K562 (cell line): ENCODE measurements at regions not wholly inside any gene's neighbourhood (a gene's known extent, or its start where the extent isn't known, plus 50 kb on each side); places are given as distances from the start of the nearest gene placed in this dataset.

Experiments used
- ATAC-seq: fragments of 200-7000 bp; cut with Tn5 transposase; 3 replicates; pipeline ENCODE4 v1.9.1; 2020; ENCODE audit warnings: moderate library complexity
- BruUV-seq: library from RNA; stranded (reverse); fragments of 400-500 nt; replicated peaks from 2 replicates; lab custom pipeline; 2021; lab: Mats Ljungman, UMichigan
- CTCF ChIA-PET: fragments of 300-600 bp; formaldehyde crosslinking; extraction: SDS; loops from one replicate; lab custom pipeline; 2021; ENCODE audit warnings: low intra/inter-chr PET ratio; lab: Yijun Ruan, JAX
- POLR2A ChIA-PET: fragments of 300-600, 350-650 bp; sonication (Branson Sonifier 250); formaldehyde crosslinking; extraction: SDS; loops from one replicate; lab custom pipeline; 2021; ENCODE audit warnings: antibody characterized with exemption, inconsistent platforms; lab: Yijun Ruan, JAX
- DNase-seq, 4 experiments: peaks; one replicate each; pipeline versions ENCODE4 v3.0.0 to v3.0.0-alpha.2; 2011 to 2018; ENCODE audit warnings: low spot score in 3 of 4, mixed read lengths in 3 of 4; ENCODE audit errors: extremely low read depth in 1 of 4
- FAIRE-seq: peaks from 2 replicates; lab custom pipeline; 2011; peaks lifted over from hg19 to GRCh38; lab: Jason Lieb, UNC
- H2AFZ ChIP-seq: 2 replicates; pipeline ENCODE4 v1.6.0; 2011; ENCODE audit warnings: low read depth, low read length, control low read depth, inconsistent platforms
- H3K27ac ChIP-seq: fragments of 200-600 bp; 3 replicates; pipeline ENCODE4 v1.8.0; 2011; ENCODE audit warnings: low read depth, mild to moderate bottlenecking, control low read depth, inconsistent platforms, low read length, moderate library complexity, mixed read lengths; ENCODE audit errors: extremely low read depth
- H3K27me3 ChIP-seq, 2 experiments: fragments of 300-600 bp in 1 of 2; 2 replicates in 1 of 2; 3 replicates in 1 of 2; pipeline versions ENCODE4 v1.6.0 to v1.8.0; 2011; ENCODE audit warnings: inconsistent platforms in 2 of 2, low read length in 2 of 2, mild to moderate bottlenecking in 1 of 2, mixed read lengths in 1 of 2, moderate library complexity in 1 of 2; ENCODE audit not compliant: control insufficient read depth in 2 of 2, insufficient read depth in 2 of 2
- H3K36me3 ChIP-seq: fragments of 300-600 bp; 3 replicates; pipeline ENCODE4 v1.8.0; 2011; ENCODE audit warnings: mild to moderate bottlenecking, low read length, inconsistent platforms; ENCODE audit not compliant: control insufficient read depth, insufficient read depth
- H3K4me1 ChIP-seq, 2 experiments: fragments of 200-600 bp in 1 of 2; replicated peaks in 1 of 2; 2 replicates in 1 of 2; 3 replicates in 1 of 2; pipeline versions ENCODE4 v1.5.1 to v1.8.0; 2011; ENCODE audit warnings: inconsistent platforms in 2 of 2, low read length in 2 of 2, mild to moderate bottlenecking in 1 of 2, mixed read lengths in 1 of 2, moderate library complexity in 1 of 2; ENCODE audit not compliant: control insufficient read depth in 2 of 2, insufficient read depth in 2 of 2
- H3K4me2 ChIP-seq: 2 replicates; pipeline ENCODE4 v1.6.1; 2011; ENCODE audit warnings: low read length, control low read depth, inconsistent platforms, mixed read lengths; ENCODE audit not compliant: insufficient read depth
- H3K4me3 ChIP-seq: fragments of 200-600 bp; sonication (generic), shearing (Covaris generic); 2 replicates; pipeline ENCODE4 v1.5.1; 2016; ENCODE audit warnings: control low read depth, inconsistent platforms
- H3K79me2 ChIP-seq: fragments of 200-600 bp; 3 replicates; pipeline ENCODE4 v1.8.0; 2011; ENCODE audit warnings: low read length, inconsistent platforms; ENCODE audit not compliant: control insufficient read depth, insufficient read depth
- H3K9ac ChIP-seq, 2 experiments: 2 replicates each; pipeline versions ENCODE4 v1.6.0 to v1.6.1; 2011; ENCODE audit warnings: low read depth in 2 of 2, low read length in 2 of 2, control low read depth in 1 of 2, inconsistent platforms in 1 of 2, mild to moderate bottlenecking in 1 of 2, mixed read lengths in 1 of 2; ENCODE audit not compliant: insufficient read depth in 1 of 2
- H3K9me1 ChIP-seq: one replicate; pipeline ENCODE4 v1.6.0; 2011; ENCODE audit warnings: inconsistent platforms, mild to moderate bottlenecking, low read length, moderate library complexity; ENCODE audit not compliant: control insufficient read depth, insufficient read depth
- H3K9me3 ChIP-seq: replicated peaks from 2 replicates; pipeline ENCODE4 v1.5.1; 2011; ENCODE audit warnings: low read depth, low read length, inconsistent platforms; ENCODE audit not compliant: control insufficient read depth, insufficient read depth
- H4K20me1 ChIP-seq: replicated peaks from 2 replicates; pipeline ENCODE4 v1.6.1; 2011; ENCODE audit warnings: low read length, inconsistent platforms, mixed read lengths; ENCODE audit not compliant: control insufficient read depth, insufficient read depth
- BRF1 ChIP-seq: IDR thresholded peaks from 3 replicates; pipeline ENCODE4 v1.6.1; 2011; ENCODE audit warnings: borderline replicate concordance, mild to moderate bottlenecking; ENCODE audit not compliant: insufficient read length; ENCODE audit errors: extremely low read depth
- ID3 ChIP-seq, 2 experiments: fragments of 250-450 bp in 1 of 2; fragments of 450-650 bp in 1 of 2; sonication (Bioruptor Pico) in 1 of 2; IDR thresholded peaks; 2 replicates each; pipeline versions ENCODE4 v1.6.1 to v1.8.0; 2016 to 2021; ENCODE audit warnings: mild to moderate bottlenecking in 2 of 2, moderate library complexity in 2 of 2, missing compliant biosample characterization in 1 of 2, missing genetic modification characterization in 1 of 2
- NEUROD1 ChIP-seq: fragments of 150-350 bp; IDR thresholded peaks from 2 replicates; pipeline ENCODE4 v1.6.1; 2014; ENCODE audit warnings: borderline replicate concordance, low read length, low read depth; ENCODE audit not compliant: partially characterized antibody
- NFIX ChIP-seq: fragments of 250-450 bp; sonication (Bioruptor Pico); IDR thresholded peaks from 2 replicates; pipeline ENCODE4 v1.4.0; 2020; ENCODE audit warnings: low read depth, mild to moderate bottlenecking, moderate library complexity
- SMARCA5 ChIP-seq: fragments of 450-650 bp; IDR thresholded peaks from 2 replicates; pipeline ENCODE4 v1.6.1; 2016
- TRIM28 ChIP-seq: fragments of 450-650 bp; IDR thresholded peaks from 2 replicates; pipeline ENCODE4 v1.6.1; 2017
- ZNF253 ChIP-seq: fragments of 250-450 bp; sonication (Bioruptor Pico); conservative IDR thresholded peaks from 2 replicates; pipeline ENCODE4 v1.6.1; 2021; ENCODE audit warnings: mild to moderate bottlenecking
- WGBS: fragments of 100-300 bp; shearing (Covaris generic); methylation state at CpG from one replicate; pipeline ENCODE4 v1.1.6; 2016; ENCODE audit warnings: low coverage, mixed read lengths; ENCODE audit not compliant: insufficient coverage; ENCODE audit errors: missing lambda C conversion rate; 5-methylcytosine and 5-hydroxymethylcytosine counted together
- in situ Hi-C: fragments of 300-500 bp; cut with MboI; formaldehyde crosslinking; loops from 4 replicates; pipeline ENCODE4 v1.15.0; 2018; ENCODE audit warnings: inconsistent platforms, mixed read lengths
- intact Hi-C: fragments of 100-400 bp; cut with micrococcal nuclease; formaldehyde crosslinking; loops from 2 replicates; pipeline ENCODE4 v1.14.2; 2022

- 0% methylated on average over 3 of the region's 3 CpGs for WGBS
- H3K9me1 ChIP-seq, result no peaks in the 10 kb centered on the region
- no peak overlapping the region for H3K9ac ChIP-seq
- H3K9me3 ChIP-seq, result no peaks in the 10 kb centered on the region
- no peak for TF ChIP-seq ID3 (CRISPR knock-in tag; IDR thresholded peaks at IDR 0.05)
- no peak for TF ChIP-seq ID3 (tag; IDR thresholded peaks at IDR 0.05)
- no peak for TF ChIP-seq SMARCA5
- no peak for TF ChIP-seq BRF1
- TF ChIP-seq ZNF253 (CRISPR knock-in tag), result no peak
- TF ChIP-seq TRIM28, result no peak
- TF ChIP-seq NFIX (CRISPR knock-in tag), result no peak
- TF ChIP-seq NEUROD1, result no peak
- TF ChIP-seq, all 486 proteins: peak for 0
- ATAC-seq, result no peak
- no peaks in the 10 kb centered on the region for H3K79me2 ChIP-seq
- no peak for FAIRE-seq
- intact Hi-C loops, result no loop called here
- no peak overlapping the region for H3K27ac ChIP-seq
- H3K4me3 ChIP-seq, result no peak overlapping the region
- no peaks in the 10 kb centered on the region for H3K36me3 ChIP-seq
- no TSS peak for BruUV-seq
- no peak overlapping the region for H2AFZ ChIP-seq
- DNase-seq, result no peak
- 0 out of 2 replicates have a peak, but pooled peaks cover 4% of the 10 kb centered on the region for H4K20me1 ChIP-seq
- POLR2A ChIA-PET, result no interaction called here
- no peak overlapping the region for H3K4me2 ChIP-seq
- H3K4me1 ChIP-seq, result no peaks in the 10 kb centered on the region
- in situ Hi-C loops, result no loop called here
- peaks cover 2 to 37% of the 10 kb centered on the region in 2 experiments; a peak in 3 of 5 replicates for H3K27me3 ChIP-seq
- CTCF ChIA-PET, result no interaction called here
Measured at GRCh38 chr2:19807866-19808265, 93.9 kb downstream of the TTC32 start.
